Right lobe of liver (tissue), 6 donors: ENCODE measurements at regions not wholly inside any gene's neighbourhood (a gene's known extent, or its start where the extent isn't known, plus 50 kb on each side); places are given as distances from the start of the nearest gene placed in this dataset.
"Not testable (repeated sequence)": the region's sequence is repeated elsewhere in the genome, so short reads cannot be mapped to it uniquely, and the experiment has no call there.

ENCODE experiments used
- ATAC-seq, 4 donors: fragments of 200-7000 bp; cut with Tn5 transposase; one replicate each; pipeline ENCODE4 v1.9.1; 2020; ENCODE audit warnings: mild to moderate bottlenecking in 4 of 4, moderate library complexity in 4 of 4
- DNase-seq, 3 donors: peaks; one replicate each; pipeline ENCODE4 v3.0.0-alpha.2; 2020
- H3K27ac ChIP-seq, 3 donors: fragments of 200-600 bp; one replicate each; pipeline ENCODE4 v1.8.0; 2022
- H3K27me3 ChIP-seq, 2 donors: fragments of 200-600 bp; one replicate each; pipeline ENCODE4 v1.8.0; 2022
- H3K36me3 ChIP-seq, 4 donors: fragments of 200-600 bp; sonication (generic) in 1 of 4; one replicate each; pipeline versions ENCODE4 v1.5.1 to v1.8.0; 2017 to 2022; ENCODE audit warnings: control low read depth in 1 of 4
- H3K4me1 ChIP-seq, 4 donors: fragments of 200-600 bp; sonication (generic) in 1 of 4; one replicate each; pipeline versions ENCODE4 v1.5.1 to v1.8.0; 2017 to 2022; ENCODE audit warnings: control low read depth in 1 of 4
- H3K4me3 ChIP-seq, 3 donors: fragments of 200-600 bp; one replicate each; pipeline ENCODE4 v1.8.0; 2022
- H3K9me3 ChIP-seq, 4 donors: fragments of 200-600 bp; sonication (generic) in 1 of 4; one replicate each; pipeline versions ENCODE4 v1.5.1 to v1.8.0; 2017 to 2022; ENCODE audit warnings: control low read depth in 1 of 4
- CTCF ChIP-seq, 4 donors: fragments of 200-600 bp in 3 of 4; fragments of 450-650 bp in 1 of 4; IDR thresholded peaks; one replicate each; pipeline versions ENCODE4 v1.5.1 to v1.8.0; 2016 to 2022; ENCODE audit warnings: antibody characterized with exemption in 4 of 4, mild to moderate bottlenecking in 2 of 4
- POLR2A ChIP-seq: fragments of 450-650 bp; IDR thresholded peaks from one replicate; pipeline ENCODE4 v1.6.1; 2017; ENCODE audit warnings: antibody characterized with exemption, mild to moderate bottlenecking
- WGBS: methylation state at CpG from one replicate; pipeline ENCODE4 v1.1.6; 2018; ENCODE audit warnings: low coverage, low lambda C conversion rate; ENCODE audit not compliant: insufficient coverage; ENCODE audit errors: missing lambda C conversion rate; 5-methylcytosine and 5-hydroxymethylcytosine counted together
- intact Hi-C, 2 donors: fragments of 100-400 bp; cut with DNase I; formaldehyde crosslinking; loops; one replicate each; pipeline versions ENCODE4 v1.11.2 to v1.14.1; 2022
- donor health status: DM: no; HTN: yes; CAD: no.
- donor health status: DM: no; HTN: no; CAD: no.
- donor health status: DM: no; HTN: no; CAD: no.
- donor health status: DM: no; HTN: yes; CAD: no.
- donor health status: DM: no; HTN: yes; CAD: no.

GRCh38 chr16:88268186-88268970, 114.4 kb upstream of the ZNF469 start:
- H3K27me3 ChIP-seq, H3K36me3 ChIP-seq, H3K4me1 ChIP-seq, H3K27ac ChIP-seq, intact Hi-C loops, H3K4me3 ChIP-seq, H3K9me3 ChIP-seq, ATAC-seq: not testable (repeated sequence)
- 59% methylated on average over 15 of the region's 20 CpGs for WGBS
- peak in 1 of 3 donors; percentile 24 for DNase-seq

GRCh38 chr16:88270171-88270790, 112.5 kb upstream of the ZNF469 start:
- H3K36me3 ChIP-seq, H3K9me3 ChIP-seq, H3K4me1 ChIP-seq, ATAC-seq, intact Hi-C loops, H3K27me3 ChIP-seq, H3K27ac ChIP-seq, H3K4me3 ChIP-seq: not testable (repeated sequence)
- peak in 1 of 3 donors; percentile 30 for DNase-seq
- WGBS: 75% methylated on average over 1 of the region's 10 CpGs

- H3K27me3 ChIP-seq, ATAC-seq, H3K27ac ChIP-seq, H3K36me3 ChIP-seq, DNase-seq, H3K4me1 ChIP-seq, H3K9me3 ChIP-seq, H3K4me3 ChIP-seq, intact Hi-C loops: not testable (repeated sequence)
- no CpG with 5 or more reads among the region's 11 CpGs for WGBS
These were observed 111.5 kb upstream of the ZNF469 start for GRCh38 chr16:88271296-88271695.

GRCh38 chr16:88271776-88272175, 111.0 kb upstream of the ZNF469 start:
- H3K4me1 ChIP-seq, H3K9me3 ChIP-seq, intact Hi-C loops, DNase-seq, ATAC-seq, H3K36me3 ChIP-seq, H3K27ac ChIP-seq, H3K4me3 ChIP-seq, H3K27me3 ChIP-seq: not testable (repeated sequence)
- 50% methylated on average over 3 of the region's 3 CpGs for WGBS

- H3K4me3 ChIP-seq, DNase-seq, ATAC-seq, intact Hi-C loops, H3K4me1 ChIP-seq, H3K9me3 ChIP-seq, H3K27me3 ChIP-seq, H3K36me3 ChIP-seq, H3K27ac ChIP-seq: not testable (repeated sequence)
- 63% methylated on average over 12 of the region's 12 CpGs for WGBS
These were observed 110.3 kb upstream of the ZNF469 start for GRCh38 chr16:88272437-88272836.

- H3K9me3 ChIP-seq, H3K27ac ChIP-seq, H3K27me3 ChIP-seq, H3K4me1 ChIP-seq, DNase-seq, intact Hi-C loops, H3K36me3 ChIP-seq, H3K4me3 ChIP-seq: not testable (repeated sequence)
- 45% methylated on average over 7 of the region's 11 CpGs for WGBS
- ATAC-seq: peak; percentile 50 to 72 (median 53)
These were observed 108.5 kb upstream of the ZNF469 start for GRCh38 chr16:88274126-88274750.

- Histone ChIP-seq H3K9me3 (no peaks in the 10 kb centered on the region), H3K36me3 (no peaks in the 10 kb centered on the region), H3K27ac (no peak overlapping the region), H3K4me3 (no peak overlapping the region), H3K27me3 (no peaks in the 10 kb centered on the region), H3K4me1 (no peaks in the 10 kb centered on the region)
- intact Hi-C loops: no loop called here
- DNase-seq: no peak
- no peak for TF ChIP-seq POLR2A
- no peak for TF ChIP-seq CTCF (IDR thresholded peaks at IDR 0.05)
- no peak for ATAC-seq
- WGBS: 32% methylated on average over 4 of the region's 17 CpGs
These were observed 107.9 kb upstream of the ZNF469 start for GRCh38 chr16:88274847-88275246.

GRCh38 chr16:88275336-88276122, 107.2 kb upstream of the ZNF469 start:
- H3K27me3 ChIP-seq, H3K4me1 ChIP-seq, H3K27ac ChIP-seq, DNase-seq, H3K4me3 ChIP-seq, H3K9me3 ChIP-seq, H3K36me3 ChIP-seq, intact Hi-C loops: not testable (repeated sequence)
- ATAC-seq: peak in 1 of 4 donors; percentile 26
- WGBS: 60% methylated on average over 1 of the region's 21 CpGs

GRCh38 chr16:88276123-88276588, 106.6 kb upstream of the ZNF469 start:
- ATAC-seq, H3K27me3 ChIP-seq, H3K9me3 ChIP-seq, H3K27ac ChIP-seq, H3K4me3 ChIP-seq, intact Hi-C loops, H3K4me1 ChIP-seq, H3K36me3 ChIP-seq: not testable (repeated sequence)
- DNase-seq: peak in 1 of 3 donors; percentile 33
- WGBS: 20% methylated on average over 2 of the region's 13 CpGs
